Renal cortex interstitium (tissue), 11 donors: ENCODE measurements at regions not wholly inside any gene's neighbourhood (a gene's known extent, or its start where the extent isn't known, plus 50 kb on each side); places are given as distances from the start of the nearest gene placed in this dataset.
"Not testable (repeated sequence)": the region's sequence is repeated elsewhere in the genome, so short reads cannot be mapped to it uniquely, and the experiment has no call there.

Experiments
- DNase-seq, 11 donors: peaks; one replicate each; pipeline ENCODE4 v3.0.0-alpha.2; 2013; ENCODE audit warnings: low read depth in 9 of 11, low spot score in 4 of 11; ENCODE audit errors: extremely low read depth in 1 of 11

DNA sequence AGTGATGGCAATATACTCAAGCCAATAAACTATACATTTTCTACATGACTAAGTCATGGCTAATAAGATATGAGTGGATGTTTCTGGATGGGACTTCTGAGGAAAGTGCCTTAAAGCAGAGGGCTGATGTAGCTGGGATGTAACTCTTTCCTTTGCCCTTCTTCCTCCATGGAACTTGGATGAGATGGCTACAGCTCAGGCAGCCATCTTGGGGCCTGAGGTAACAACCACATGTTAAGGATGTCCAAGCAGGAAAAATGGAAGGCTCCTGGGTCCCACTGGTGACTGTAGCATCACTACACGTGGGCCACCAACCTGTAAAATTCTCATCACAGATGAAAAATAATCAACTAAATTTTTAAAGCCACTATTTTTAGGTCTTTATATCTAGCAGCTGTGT, 54.4 kb upstream of the GRIP1 start:
- no peak for DNase-seq

DNA sequence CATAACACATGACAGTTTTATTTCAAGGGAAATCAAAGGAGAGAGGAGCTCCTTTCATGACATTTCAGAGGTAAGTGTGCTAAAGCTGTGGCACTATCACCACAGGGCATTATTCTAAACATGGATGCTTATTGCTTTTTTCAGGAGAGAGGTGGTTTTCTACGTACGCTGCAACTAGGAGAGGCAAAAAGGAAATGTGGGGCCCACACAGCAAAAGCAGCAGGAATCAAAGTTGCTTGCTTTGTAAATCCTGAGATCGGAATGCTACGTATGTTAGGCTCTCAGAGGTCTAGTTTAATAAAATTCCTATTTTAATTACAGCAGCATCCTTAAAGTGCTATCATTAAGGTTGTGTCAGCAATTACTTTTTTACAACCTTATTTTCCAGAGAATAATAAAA, 55.0 kb upstream of the GRIP1 start:
- DNase-seq, result no peak

DNA sequence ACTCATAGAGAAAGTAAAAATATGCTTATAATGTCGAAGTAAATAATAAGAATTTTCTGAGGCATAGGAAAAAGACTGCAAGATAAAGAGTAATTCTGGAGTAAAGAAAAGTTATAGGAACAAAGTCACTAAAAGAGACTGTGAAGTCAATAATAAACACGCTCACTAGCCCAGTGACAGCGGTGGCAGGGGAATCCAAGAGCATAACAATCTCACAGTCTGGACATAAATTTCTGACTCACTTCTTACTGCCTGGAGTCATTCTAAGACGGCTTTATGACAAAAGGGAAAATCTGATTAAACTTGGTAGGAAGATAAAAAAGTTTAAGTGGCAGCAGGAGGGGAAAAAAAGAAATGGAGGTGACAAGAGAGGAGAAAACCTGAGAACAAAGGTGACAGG, 56.4 kb upstream of the GRIP1 start:
- DNase-seq, result no peak

DNA sequence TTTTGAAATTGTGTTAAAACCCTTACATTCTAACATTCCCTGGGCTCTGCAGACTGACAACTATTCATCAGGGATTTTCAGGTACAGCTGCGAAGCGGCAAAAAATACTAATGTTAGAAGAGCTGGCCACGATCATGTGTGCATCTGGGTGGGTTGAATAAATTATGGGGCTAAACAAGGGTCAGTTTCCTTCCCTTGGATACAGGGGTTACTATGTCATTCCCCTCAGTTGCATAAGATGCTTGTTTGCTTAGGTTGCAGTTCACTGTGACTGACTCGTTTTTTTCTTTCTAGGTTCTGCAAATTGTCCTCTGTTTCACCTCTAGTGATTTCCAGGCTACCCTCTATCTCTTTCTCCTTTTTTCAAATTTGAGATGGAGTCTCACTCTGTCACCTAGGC, 58.1 kb upstream of the GRIP1 start:
- no peak for DNase-seq

DNA sequence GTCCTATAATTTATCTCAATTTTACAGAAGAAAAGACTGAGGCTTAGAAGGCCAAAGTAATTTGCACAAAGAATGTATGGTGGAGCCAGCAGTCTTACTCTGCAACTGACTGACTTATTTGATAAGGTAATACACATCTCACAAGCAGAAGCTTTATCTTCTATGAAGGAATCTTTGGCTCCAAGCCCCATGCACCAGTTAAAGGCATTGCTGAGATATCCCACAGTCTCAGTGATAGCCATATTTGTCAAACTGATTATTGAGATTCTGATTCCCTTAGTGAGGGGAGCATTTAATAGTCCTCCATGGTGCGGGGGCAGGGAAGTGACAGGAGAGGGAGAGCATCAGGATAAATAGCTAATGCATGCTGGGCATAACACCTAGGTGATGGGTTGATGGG, 60.4 kb upstream of the GRIP1 start:
- no peak for DNase-seq

DNA sequence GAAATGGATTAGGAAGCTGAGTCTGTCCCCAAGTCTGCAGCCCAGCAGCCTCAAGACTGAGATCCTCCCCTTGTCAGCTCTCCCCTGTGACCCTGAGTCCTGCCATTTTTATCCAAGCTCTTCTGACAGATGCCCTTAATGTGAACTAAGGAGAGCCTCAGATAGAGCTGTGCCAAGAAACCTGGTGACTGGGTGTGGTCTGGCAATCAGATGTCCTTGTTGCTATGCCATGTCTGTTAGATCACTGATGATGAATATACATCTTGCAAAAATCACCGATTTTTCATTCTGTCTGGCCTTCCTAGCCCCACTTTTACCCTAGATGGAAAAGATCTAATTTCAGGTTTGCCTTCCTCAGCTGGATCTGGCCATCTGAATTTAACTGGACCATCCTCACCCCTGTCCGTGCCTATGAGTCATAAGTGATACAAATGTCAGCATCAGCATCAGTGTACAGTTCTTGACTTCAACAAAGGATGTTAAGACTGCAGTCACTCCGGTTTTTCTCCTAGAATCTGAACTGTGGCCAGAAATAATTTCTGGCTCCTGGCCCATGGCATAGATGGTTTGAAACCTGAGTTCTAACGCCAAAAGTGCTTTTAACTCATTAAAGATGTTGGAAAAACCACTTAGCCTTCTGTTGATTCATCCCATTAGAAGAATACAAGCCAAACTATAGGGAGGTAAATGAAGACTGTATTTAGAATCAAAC, 61.2 kb upstream of the GRIP1 start:
- DNase-seq, result no peak

DNA sequence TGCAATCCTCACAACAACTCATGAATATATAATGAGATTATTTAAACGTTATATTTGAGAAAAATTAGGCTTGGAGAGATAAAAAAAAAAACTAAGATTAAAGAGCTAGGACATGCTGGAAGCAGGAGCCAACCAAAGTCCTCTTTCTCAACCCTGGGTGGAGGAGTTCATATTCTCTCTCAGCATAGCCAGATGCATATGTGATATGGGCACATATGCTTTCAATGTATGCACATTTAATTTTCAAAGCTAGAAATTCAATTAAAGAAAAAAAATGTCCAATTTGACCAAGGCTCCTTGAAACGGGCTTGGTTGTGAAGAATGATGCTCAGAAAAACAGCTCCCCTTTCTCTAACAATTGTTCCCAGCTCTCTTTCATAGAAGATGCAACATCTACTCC, 61.9 kb upstream of the GRIP1 start:
- no peak for DNase-seq

DNA sequence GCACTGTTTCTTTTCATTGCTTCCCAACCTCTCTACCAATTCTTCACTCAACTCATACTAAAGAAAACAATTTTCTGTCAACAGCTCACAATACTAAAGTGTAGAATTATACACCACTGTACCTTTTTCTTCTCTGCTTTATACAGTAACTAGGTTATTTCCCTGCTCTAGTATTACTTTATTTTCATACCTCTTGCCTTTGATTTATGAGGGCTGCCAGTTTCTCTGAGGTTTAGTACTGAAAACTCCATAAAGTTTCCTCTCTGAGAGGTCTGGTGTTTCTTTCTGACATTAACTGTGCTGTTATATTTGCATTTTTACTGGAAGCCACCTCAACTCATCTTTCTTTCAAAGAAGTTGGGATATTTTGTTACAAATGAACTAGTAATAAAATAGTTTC, 63.0 kb upstream of the GRIP1 start:
- DNase-seq, result peak in 1 of 11 donors; percentile 16

DNA sequence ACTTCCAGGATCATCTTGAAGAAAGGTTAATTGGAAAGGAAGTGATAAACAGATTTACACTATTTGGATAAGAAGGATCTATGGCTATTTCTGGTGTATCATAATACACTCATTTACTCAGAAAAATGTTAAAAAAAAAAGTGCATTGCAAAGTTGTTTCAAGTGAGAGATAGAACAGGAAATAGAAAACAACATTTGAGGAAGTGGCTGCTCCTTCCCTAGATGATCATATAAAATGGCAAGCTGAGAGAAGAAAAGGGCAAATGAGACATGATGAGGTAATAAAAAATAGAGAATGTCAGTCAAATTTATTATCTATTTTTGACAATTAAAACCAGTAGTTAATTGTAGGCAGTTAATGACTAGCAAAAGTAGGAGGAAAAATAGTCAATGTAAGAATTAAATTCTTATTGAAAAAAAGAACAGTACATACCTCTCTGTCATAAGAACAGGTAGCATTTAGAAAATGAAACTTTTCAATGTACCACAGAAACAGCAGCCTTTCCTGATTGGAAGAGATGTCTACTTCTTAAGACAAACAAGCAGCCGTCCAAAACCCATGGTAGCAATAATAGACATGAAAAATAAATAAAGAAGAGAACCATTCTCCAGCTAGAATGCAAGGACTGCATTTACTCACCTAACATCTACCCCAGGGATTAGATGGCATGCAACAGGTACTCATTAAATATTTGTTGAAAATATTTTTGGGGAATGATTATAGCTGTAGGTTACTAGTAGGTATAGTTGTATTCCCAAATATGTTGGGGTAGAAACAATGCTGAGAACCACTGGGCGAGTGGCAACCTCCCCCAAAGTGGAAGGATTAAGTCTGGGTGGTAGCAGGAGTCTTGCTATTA, 63.9 kb upstream of the GRIP1 start:
- DNase-seq, result no peak

DNA sequence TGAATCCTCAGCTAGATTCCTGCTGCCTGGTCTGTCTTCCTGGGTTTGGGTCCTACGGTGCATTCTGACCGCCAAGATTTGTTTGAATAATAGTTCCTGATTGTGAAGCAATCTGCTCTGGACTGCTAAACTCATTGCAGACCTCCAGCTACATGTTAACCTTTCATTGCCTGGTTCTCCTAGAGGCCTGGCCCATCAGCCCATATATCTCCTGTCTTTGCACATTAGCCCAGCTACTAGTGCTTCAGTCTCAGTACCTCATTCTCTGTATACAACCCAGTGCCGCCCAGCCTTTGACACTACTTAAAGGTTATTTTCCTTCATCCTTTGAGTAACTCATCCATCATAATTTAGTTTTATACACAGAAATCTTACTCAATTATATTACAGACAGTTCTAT, 65.6 kb upstream of the GRIP1 start:
- DNase-seq, result no peak

DNA sequence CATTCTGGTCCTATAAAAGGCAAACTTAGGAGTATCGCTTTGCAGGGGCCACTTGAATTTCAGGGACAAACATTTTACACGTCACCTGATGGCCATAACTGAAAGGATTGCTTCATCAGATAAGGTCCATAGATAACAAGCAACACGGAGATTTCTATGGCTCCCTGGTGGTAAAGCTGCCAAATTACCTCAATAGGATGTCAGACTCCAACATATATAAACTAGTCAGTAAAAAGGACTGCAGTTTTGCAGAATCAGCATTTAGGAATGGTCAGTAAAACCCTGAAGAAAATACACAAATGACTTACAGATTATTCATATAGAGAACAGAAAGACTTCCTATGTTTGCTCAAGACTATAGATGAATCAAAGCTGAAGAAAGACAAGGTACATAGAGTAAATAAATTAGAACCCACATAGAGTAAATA, 66.1 kb upstream of the GRIP1 start:
- no peak for DNase-seq

DNA sequence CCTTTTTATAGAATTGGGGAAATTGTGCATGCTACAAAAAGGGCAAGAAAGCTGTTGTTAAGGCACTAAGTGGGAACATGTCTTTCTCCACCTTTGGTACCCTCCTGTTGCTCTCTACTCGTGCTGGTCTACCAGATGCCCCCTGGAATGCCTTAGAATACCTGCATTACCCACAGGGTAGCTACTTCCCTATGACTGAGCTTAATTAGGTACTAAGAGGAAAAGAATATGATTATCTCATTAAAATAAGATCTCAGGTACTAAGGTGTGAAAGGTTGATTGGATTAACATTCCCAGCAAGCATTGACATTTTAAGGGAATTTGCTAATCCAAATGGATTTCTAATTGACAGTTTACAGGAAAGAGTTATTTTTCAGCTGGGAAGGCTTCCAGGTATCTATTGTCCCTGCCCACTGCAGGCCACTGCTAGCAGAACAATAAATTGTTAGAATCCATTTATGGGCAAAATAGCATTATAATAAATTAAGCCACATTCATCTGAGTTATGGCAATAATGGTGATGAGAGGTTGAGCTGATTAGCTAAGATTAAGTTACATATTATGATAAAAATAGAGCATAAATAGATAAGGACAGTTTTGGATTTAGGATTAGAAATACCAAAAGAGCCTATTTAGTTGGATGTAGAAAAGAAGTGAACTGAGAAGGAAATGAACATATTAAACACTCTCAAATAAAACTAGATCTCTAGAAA, 67.8 kb upstream of the GRIP1 start:
- no peak for DNase-seq

DNA sequence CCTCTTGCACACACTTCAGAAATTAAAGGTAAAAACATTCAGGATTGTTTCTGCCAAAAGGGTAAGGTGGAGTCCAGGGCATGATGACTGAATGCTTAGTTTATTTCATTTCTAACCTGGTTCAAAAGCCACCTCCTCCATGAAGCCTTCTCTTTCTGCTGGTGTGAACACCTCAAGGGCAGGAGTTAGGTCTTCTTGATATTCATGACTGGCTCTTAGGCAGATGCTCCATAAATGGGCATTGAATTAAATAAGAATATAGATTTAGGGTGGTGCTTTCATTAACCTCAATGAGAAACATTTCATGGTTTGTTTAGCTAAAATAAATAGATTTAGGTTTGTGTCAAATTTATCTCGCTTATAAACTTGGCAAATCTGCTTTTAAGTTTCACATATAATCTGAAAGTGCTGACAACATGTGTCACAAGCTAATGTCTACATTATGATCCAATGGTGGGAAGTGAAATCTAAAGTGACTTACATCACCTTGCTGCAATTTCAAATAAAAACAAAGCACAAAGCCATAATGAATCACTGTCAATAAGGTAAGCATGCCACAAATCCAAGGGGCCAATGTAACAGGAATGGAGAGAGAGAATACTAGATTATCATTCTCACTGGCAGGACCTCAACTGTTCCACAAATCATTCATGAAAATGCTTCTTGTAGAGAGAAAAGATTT, 72.7 kb upstream of the GRIP1 start:
- no peak for DNase-seq

DNA sequence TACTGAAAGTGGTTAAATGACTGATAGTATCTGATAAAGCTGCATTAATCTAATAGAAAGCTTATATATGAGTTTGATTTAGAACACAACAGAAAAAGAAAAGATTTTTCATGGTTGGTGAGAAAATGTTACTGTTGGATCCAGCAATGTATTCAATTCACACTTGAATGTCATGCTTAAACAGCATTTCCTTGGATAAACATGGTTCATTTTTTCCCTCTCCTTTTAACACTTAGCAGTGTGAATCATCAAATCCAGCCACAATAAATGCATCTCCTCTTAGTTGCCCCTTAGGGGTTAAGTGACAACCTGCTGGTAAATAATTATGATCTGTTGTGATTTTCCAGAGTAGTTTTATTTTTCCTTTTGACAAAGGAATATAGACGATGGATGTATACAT, 74.9 kb upstream of the GRIP1 start:
- DNase-seq, result no peak

DNA sequence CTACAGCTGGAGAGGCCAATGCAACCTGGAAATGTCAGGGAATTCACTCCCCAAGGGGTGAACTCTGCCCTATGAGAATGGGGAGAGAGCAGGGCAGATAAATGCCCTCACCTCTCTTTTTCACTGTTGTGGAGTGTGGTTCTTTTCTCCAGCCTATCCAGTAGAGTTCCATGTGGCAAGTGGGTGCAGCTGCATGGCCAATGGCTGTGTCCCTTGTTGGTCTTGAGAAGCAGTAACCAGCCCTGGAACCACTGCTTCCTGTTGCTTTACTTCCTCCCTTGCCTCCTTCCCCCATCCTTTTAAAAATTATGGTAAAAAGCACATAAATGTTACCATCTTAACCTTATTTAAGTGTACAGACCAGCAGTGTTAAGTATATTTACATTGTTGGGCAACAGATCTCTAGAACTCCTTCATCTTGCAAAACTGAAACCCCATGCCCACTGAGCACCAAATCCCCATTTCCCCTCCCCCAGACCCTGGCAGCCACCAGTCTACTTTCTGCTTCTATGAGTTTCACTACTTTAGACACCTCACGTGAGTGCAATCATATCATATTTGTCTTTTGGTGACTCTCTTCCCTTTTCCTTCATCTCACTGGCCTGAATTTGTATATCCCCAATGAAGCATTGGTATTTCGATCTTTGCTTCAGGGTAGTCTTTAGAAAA, 77.0 kb upstream of the GRIP1 start:
- DNase-seq, result no peak

DNA sequence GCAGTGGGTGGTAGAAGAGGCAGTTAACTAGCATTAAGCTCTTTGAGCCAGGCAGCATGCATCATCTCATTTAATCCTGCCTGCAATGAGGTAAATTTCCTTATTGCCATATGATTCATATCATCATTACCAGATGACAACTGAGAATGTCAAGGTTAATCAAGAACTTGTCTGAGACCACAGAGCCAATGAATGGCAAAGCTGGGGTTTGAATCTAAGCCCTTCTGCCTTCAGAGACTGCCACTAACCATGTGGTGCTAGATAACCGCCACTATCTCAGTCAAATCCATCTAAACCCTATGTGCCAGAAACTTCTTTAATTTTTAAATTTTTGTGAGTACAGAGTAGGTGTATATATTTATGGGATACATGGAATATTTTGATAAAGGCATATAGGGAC, 77.8 kb upstream of the GRIP1 start:
- DNase-seq, result no peak

DNA sequence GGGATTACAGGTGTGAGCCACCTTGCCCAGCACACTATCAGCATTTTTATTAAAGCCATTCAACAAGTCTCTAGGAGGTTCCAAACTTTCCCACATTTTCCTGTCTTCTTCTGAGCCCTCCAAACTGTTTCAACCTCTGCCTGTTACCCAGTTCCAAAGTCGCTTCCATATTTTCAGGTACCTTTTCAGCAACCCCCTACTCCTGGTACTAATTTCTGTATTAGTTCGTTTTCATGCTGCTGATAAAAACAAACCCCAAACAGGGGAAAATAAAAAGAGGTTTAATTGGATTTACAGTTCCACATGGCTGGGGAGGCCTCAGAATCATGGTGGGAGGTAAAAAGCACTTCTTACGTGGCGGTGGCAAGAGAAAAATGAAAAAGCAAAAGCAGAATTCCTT, 81.2 kb upstream of the GRIP1 start:
- not testable (repeated sequence) for DNase-seq

DNA sequence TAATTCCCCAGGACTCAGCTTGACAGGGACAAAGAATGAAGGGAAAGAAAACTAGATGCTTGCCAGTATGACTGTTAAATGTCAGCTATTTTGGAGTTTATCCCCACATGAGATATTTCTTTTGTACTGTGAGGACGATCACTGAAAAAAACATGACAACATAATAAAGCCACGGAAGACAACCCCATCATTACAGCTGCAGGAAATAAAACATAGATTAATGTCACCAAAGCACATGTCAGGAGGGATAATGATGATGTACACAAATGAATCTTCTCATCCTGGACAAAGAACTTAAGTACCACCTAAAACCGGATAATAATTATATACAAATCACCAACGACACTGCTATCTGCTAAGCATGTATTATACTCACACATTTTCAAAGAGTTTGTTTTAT, 84.6 kb upstream of the GRIP1 start:
- DNase-seq, result no peak

DNA sequence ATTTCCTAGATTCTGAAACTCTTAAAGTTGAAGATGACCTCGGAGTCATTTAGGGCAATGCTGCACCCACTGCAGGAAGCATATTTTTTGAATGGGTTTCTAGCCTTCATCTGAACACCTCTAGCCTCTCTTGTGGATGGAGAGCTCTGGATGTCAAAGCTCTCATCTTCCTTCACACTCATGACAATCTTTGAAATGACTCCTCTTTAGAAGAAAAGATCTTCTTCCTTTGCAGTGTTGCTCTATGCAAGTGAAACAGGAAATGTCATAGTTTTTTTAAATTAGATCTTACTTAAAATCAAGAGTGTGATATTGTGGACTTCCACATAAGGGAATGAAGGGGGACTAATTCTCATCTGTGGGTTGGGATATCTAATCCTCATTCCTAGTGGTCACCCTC, 86.3 kb upstream of the GRIP1 start:
- DNase-seq, result no peak
